ENCODE measurements at regions not wholly inside any gene's neighbourhood (a gene's known extent, or its start where the extent isn't known, plus 50 kb on each side); places are given as distances from the start of the nearest gene placed in this dataset. TPM values are rescaled to one million over a fixed set of nuclear protein-coding genes. Genes with fewer than 3 reads are reported as not detected.
A peak's percentile ranks its signal among the peaks of the same experiment; 100 is the strongest.

GRCh38 chr21:35102488-35103371 lies 53.6 kb upstream of the RUNX1 start:
- H3K9me3 ChIP-seq (replicated peaks), result no peaks in the 10 kb centered on the region
- peaks cover 66% of the 10 kb centered on the region for H3K27me3 ChIP-seq (ENCODE audit: low read depth)
- H3K4me3 ChIP-seq, result no peak overlapping the region
- no peak for TF ChIP-seq CTCF (IDR thresholded peaks at IDR 0.05; ENCODE audit: borderline replicate concordance)
- intact Hi-C loops (cut with micrococcal nuclease), result no loop called here
- DNase-seq, result peak; percentile 26
- peaks cover 8% of the 10 kb centered on the region for H3K4me1 ChIP-seq
- no peak overlapping the region for H3K27ac ChIP-seq (replicated peaks)
- no peaks in the 10 kb centered on the region for H3K36me3 ChIP-seq

GRCh38 chr21:35100349-35100811 lies 51.3 kb upstream of the RUNX1 start:
- peaks cover 79% of the 10 kb centered on the region for H3K27me3 ChIP-seq (ENCODE audit: low read depth)
- no peaks in the 10 kb centered on the region for H3K36me3 ChIP-seq
- DNase-seq, result no peak
- no peak overlapping the region for H3K27ac ChIP-seq (replicated peaks)
- TF ChIP-seq CTCF (IDR thresholded peaks at IDR 0.05; ENCODE audit: borderline replicate concordance), result no peak
- no peak overlapping the region for H3K4me3 ChIP-seq
- intact Hi-C loops (cut with micrococcal nuclease), result no loop called here
- H3K9me3 ChIP-seq (replicated peaks), result no peaks in the 10 kb centered on the region
- H3K4me1 ChIP-seq, result no peaks in the 10 kb centered on the region

GRCh38 chr21:35099310-35099709 lies 50.2 kb upstream of the RUNX1 start:
- DNase-seq, result no peak
- Histone ChIP-seq H3K4me3 (no peak overlapping the region), H3K36me3 (no peaks in the 10 kb centered on the region), H3K27ac (replicated peaks) (no peak overlapping the region), H3K4me1 (no peaks in the 10 kb centered on the region), H3K9me3 (replicated peaks) (no peaks in the 10 kb centered on the region), H3K27me3 (ENCODE audit: low read depth) (peaks cover 79% of the 10 kb centered on the region)
- intact Hi-C loops (cut with micrococcal nuclease), result no loop called here
- TF ChIP-seq CTCF (IDR thresholded peaks at IDR 0.05; ENCODE audit: borderline replicate concordance), result no peak

Small RNAs in the stretch of these regions (microRNA-seq; reads per million reads assigned to microRNA genes)
- not detected for gene MIR802

All from left ventricle myocardium inferior (tissue), 1 donor.